ENCODE measurements at regions not wholly inside any gene's neighbourhood (a gene's known extent, or its start where the extent isn't known, plus 50 kb on each side); places are given as distances from the start of the nearest gene placed in this dataset.
A peak's percentile ranks its signal among the peaks of the same experiment; 100 is the strongest.

DNA sequence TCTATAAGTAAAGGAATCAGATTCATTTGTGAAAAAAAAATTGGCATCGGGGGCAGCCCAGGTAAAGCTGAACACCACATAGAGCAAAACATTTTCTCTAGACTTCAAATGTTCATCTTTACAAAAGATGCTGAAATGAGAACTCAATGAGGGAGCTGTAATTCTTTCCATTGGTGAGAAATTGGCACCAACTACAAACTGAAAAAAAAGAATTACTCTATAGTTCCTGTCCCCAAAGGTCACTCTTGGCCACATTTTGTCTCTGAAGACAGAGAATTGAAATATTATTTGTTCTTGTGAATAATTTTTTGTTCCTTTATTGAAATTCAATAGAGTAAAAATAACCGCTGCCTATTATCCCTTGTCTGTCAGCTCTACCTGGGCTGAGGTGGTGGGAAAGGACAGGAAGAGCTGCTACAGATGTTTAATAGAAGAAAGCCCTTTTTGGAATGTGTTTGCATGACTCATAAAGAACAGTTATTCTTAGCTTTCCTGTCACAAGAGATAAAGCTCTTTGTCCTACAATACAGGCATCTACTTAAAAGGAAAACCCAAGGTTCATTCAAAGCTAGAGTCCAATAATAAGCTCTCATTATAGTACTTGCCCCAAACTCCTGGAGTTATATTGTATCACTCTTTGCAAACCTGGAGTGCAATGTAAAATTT, 380.1 kb upstream of the KITLG start:
- H3K79me2 ChIP-seq (ENCODE audit: low read length) = no peaks in the 10 kb centered on the region
- no peak overlapping the region for H2AFZ ChIP-seq (ENCODE audit: low read length)
- BruUV-seq (replicated peaks) = no TSS peak
- no peak overlapping the region for H3K27ac ChIP-seq (ENCODE audit: low read length)
- H3K4me3 ChIP-seq (ENCODE audit: low read length) = no peak overlapping the region
- no peak overlapping the region for H3K4me2 ChIP-seq (ENCODE audit: low read length)
- H3K36me3 ChIP-seq (ENCODE audit: low read depth, low read length) = no peaks in the 10 kb centered on the region
- no peak overlapping the region for H3K9ac ChIP-seq (ENCODE audit: low read length)
- POLR2A ChIA-PET (ENCODE audit: unreplicated experiment) = no interaction called here
- no peaks in the 10 kb centered on the region for H3K9me3 ChIP-seq (ENCODE audit: low read length)
- TF ChIP-seq, protein P1, sequence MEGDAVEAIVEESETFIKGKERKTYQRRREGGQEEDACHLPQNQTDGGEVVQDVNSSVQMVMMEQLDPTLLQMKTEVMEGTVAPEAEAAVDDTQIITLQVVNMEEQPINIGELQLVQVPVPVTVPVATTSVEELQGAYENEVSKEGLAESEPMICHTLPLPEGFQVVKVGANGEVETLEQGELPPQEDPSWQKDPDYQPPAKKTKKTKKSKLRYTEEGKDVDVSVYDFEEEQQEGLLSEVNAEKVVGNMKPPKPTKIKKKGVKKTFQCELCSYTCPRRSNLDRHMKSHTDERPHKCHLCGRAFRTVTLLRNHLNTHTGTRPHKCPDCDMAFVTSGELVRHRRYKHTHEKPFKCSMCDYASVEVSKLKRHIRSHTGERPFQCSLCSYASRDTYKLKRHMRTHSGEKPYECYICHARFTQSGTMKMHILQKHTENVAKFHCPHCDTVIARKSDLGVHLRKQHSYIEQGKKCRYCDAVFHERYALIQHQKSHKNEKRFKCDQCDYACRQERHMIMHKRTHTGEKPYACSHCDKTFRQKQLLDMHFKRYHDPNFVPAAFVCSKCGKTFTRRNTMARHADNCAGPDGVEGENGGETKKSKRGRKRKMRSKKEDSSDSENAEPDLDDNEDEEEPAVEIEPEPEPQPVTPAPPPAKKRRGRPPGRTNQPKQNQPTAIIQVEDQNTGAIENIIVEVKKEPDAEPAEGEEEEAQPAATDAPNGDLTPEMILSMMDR (conservative IDR thresholded peaks at IDR 0.05; ENCODE audit: low read depth, low read length) = no peak
- TF ChIP-seq EZH2phosphoT487 (IDR thresholded peaks at IDR 0.05; ENCODE audit: borderline replicate concordance, low read length) (no peak), EZH2 (IDR thresholded peaks at IDR 0.05; ENCODE audit: low read length, unreplicated experiment) (no peak)
- DNase-seq (peak; percentile 48), ATAC-seq (peak; percentile 86)
- CTCF ChIA-PET = interaction anchor here (0.6 kb wide), 1 partner anchor 1980 kb away, joined by 3 read pairs; no protein-coding TSS in a partner anchor
- no peaks in the 10 kb centered on the region for H3F3A ChIP-seq (ENCODE audit: low read length, unreplicated experiment)
- no peaks in the 10 kb centered on the region for H3K27me3 ChIP-seq (ENCODE audit: low read length)
- H3K4me1 ChIP-seq (ENCODE audit: insufficient read depth, low read length) = peaks cover 9% of the 10 kb centered on the region; the same call in 1 of the 2 replicates
- intact Hi-C loops (cut with micrococcal nuclease) = no loop called here
- H3K9me2 ChIP-seq (replicated peaks; ENCODE audit: low read length) = no peaks in the 10 kb centered on the region
- no peaks in the 10 kb centered on the region for H4K20me1 ChIP-seq (ENCODE audit: low read length)

DNA sequence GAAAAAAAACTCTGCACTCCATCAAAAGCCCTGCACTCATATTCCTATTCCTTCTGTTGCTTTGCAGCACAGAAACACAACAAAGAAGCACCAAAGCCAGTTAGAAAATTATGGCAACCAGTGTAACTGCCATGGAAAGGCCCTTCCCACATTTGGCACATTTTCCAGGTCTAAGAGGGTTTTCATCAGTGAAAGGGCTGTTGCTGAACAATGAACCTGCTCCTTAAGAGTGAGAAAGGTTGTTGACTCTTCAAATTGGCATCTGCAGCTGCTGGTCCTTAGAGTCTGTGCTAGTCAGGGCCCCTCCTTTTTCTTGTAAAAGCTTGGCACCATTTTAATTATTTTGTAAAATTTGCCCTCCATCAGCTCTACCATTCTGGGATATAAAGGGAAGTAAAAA, 378.7 kb upstream of the KITLG start:
- Histone ChIP-seq H3F3A (ENCODE audit: low read length, unreplicated experiment) (no peaks in the 10 kb centered on the region), H3K9me2 (replicated peaks; ENCODE audit: low read length) (no peaks in the 10 kb centered on the region), H4K20me1 (ENCODE audit: low read length) (no peaks in the 10 kb centered on the region), H3K4me2 (ENCODE audit: low read length) (no peak overlapping the region), H3K27me3 (ENCODE audit: low read length) (no peaks in the 10 kb centered on the region), H3K79me2 (ENCODE audit: low read length) (no peaks in the 10 kb centered on the region), H3K4me1 (ENCODE audit: insufficient read depth, low read length) (peaks cover 9% of the 10 kb centered on the region; the same call in 1 of the 2 replicates), H2AFZ (ENCODE audit: low read length) (no peak overlapping the region), H3K27ac (ENCODE audit: low read length) (no peak overlapping the region), H3K4me3 (ENCODE audit: low read length) (no peak overlapping the region), H3K9ac (ENCODE audit: low read length) (no peak overlapping the region), H3K36me3 (ENCODE audit: low read depth, low read length) (no peaks in the 10 kb centered on the region), H3K9me3 (ENCODE audit: low read length) (no peaks in the 10 kb centered on the region)
- intact Hi-C loops (cut with micrococcal nuclease) = no loop called here
- no TSS peak for BruUV-seq (replicated peaks)
- ChIA-PET CTCF (no interaction called here), POLR2A (ENCODE audit: unreplicated experiment) (no interaction called here)
- TF ChIP-seq EZH2 (IDR thresholded peaks at IDR 0.05; ENCODE audit: low read length, unreplicated experiment) = no peak
- TF ChIP-seq, protein P1 (conservative IDR thresholded peaks at IDR 0.05; ENCODE audit: low read depth, low read length) = no peak
- TF ChIP-seq EZH2phosphoT487 (IDR thresholded peaks at IDR 0.05; ENCODE audit: borderline replicate concordance, low read length) = no peak
- DNase-seq = no peak
- ATAC-seq = no peak

DNA sequence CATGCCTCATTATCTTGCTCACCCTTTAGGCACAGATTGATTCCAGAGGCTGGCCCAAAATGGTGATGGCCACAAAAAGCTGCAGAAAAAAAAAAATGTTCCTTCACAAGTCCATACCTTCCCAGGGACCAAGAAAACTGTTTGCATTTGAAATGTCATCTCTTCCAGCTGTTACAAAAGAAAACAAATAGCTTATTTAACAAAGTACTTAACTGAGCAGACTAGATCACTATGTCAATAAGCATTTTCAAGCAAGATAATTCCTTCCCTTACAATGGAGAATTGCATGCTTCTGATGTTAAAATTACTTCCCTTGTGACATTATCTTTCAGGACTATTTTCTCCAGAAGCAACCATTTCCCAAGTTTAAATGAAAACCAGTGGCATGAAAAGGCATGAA, 377.9 kb upstream of the KITLG start:
- Histone ChIP-seq H3K27ac (ENCODE audit: low read length) (no peak overlapping the region), H3K9me2 (replicated peaks; ENCODE audit: low read length) (no peaks in the 10 kb centered on the region), H3K9ac (ENCODE audit: low read length) (no peak overlapping the region), H2AFZ (ENCODE audit: low read length) (no peak overlapping the region), H3K4me2 (ENCODE audit: low read length) (no peak overlapping the region), H3F3A (ENCODE audit: low read length, unreplicated experiment) (no peaks in the 10 kb centered on the region), H4K20me1 (ENCODE audit: low read length) (no peaks in the 10 kb centered on the region), H3K27me3 (ENCODE audit: low read length) (no peaks in the 10 kb centered on the region), H3K4me1 (ENCODE audit: insufficient read depth, low read length) (peaks cover 9% of the 10 kb centered on the region; the same call in 1 of the 2 replicates), H3K4me3 (ENCODE audit: low read length) (no peak overlapping the region), H3K79me2 (ENCODE audit: low read length) (no peaks in the 10 kb centered on the region), H3K36me3 (ENCODE audit: low read depth, low read length) (no peaks in the 10 kb centered on the region), H3K9me3 (ENCODE audit: low read length) (no peaks in the 10 kb centered on the region)
- no peak for ATAC-seq
- POLR2A ChIA-PET (ENCODE audit: unreplicated experiment) = no interaction called here
- no TSS peak for BruUV-seq (replicated peaks)
- intact Hi-C loops (cut with micrococcal nuclease) = no loop called here
- DNase-seq = no peak
- CTCF ChIA-PET = no interaction called here
- TF ChIP-seq EZH2phosphoT487 (IDR thresholded peaks at IDR 0.05; ENCODE audit: borderline replicate concordance, low read length) (no peak), EZH2 (IDR thresholded peaks at IDR 0.05; ENCODE audit: low read length, unreplicated experiment) (no peak)
- TF ChIP-seq, protein P1 (conservative IDR thresholded peaks at IDR 0.05; ENCODE audit: low read depth, low read length) = no peak
